ENCODE measurements at regions not wholly inside any gene's neighbourhood (a gene's known extent, or its start where the extent isn't known, plus 50 kb on each side); places are given as distances from the start of the nearest gene placed in this dataset.

GRCh38 chr6:143621876-143622605 is 55.7 kb upstream of the PHACTR2 start:
- DNase-seq (ENCODE audit: low spot score) = peak; percentile 53

GRCh38 chr6:143621159-143621873 is 56.4 kb upstream of the PHACTR2 start:
- DNase-seq (ENCODE audit: low spot score) = no peak

GRCh38 chr6:143620447-143620846 is 57.3 kb upstream of the PHACTR2 start:
- no peak for DNase-seq (ENCODE audit: low spot score)

- DNase-seq (ENCODE audit: low spot score) = no peak
Measured at GRCh38 chr6:143619824-143620401, 57.9 kb upstream of the PHACTR2 start.

- no peak for DNase-seq (ENCODE audit: low spot score)
Measured at GRCh38 chr6:143616741-143617140, 61.0 kb upstream of the PHACTR2 start.

- no peak for DNase-seq (ENCODE audit: low spot score)
Measured at GRCh38 chr6:143615785-143616184, 62.0 kb upstream of the PHACTR2 start.

- DNase-seq (ENCODE audit: low spot score) = no peak
Measured at GRCh38 chr6:143614235-143614634, 63.5 kb upstream of the PHACTR2 start.

- DNase-seq (ENCODE audit: low spot score) = no peak
Measured at GRCh38 chr6:143613749-143614148, 64.0 kb upstream of the PHACTR2 start.

- DNase-seq (ENCODE audit: low spot score) = no peak
Measured at GRCh38 chr6:143612186-143612585, 65.6 kb upstream of the PHACTR2 start.

GRCh38 chr6:143611580-143611979 is 66.2 kb upstream of the PHACTR2 start:
- no peak for DNase-seq (ENCODE audit: low spot score)

GRCh38 chr6:143609972-143610371 is 67.8 kb upstream of the PHACTR2 start:
- DNase-seq (ENCODE audit: low spot score) = no peak

GRCh38 chr6:143609501-143609900 is 68.3 kb upstream of the PHACTR2 start:
- DNase-seq (ENCODE audit: low spot score) = no peak

GRCh38 chr6:143608906-143609305 is 68.9 kb upstream of the PHACTR2 start:
- no peak for DNase-seq (ENCODE audit: low spot score)

GRCh38 chr6:143607974-143608373 is 69.8 kb upstream of the PHACTR2 start:
- DNase-seq (ENCODE audit: low spot score) = no peak

- DNase-seq (ENCODE audit: low spot score) = no peak
Measured at GRCh38 chr6:143607168-143607567, 70.6 kb upstream of the PHACTR2 start.

GRCh38 chr6:143605906-143606521 is 71.8 kb upstream of the PHACTR2 start:
- DNase-seq (ENCODE audit: low spot score) = no peak

- DNase-seq (ENCODE audit: low spot score) = no peak
Measured at GRCh38 chr6:143603455-143603854, 74.3 kb upstream of the PHACTR2 start.

GRCh38 chr6:143601504-143601903 is 76.3 kb upstream of the PHACTR2 start:
- DNase-seq (ENCODE audit: low spot score) = no peak

- DNase-seq (ENCODE audit: low spot score) = no peak
Measured at GRCh38 chr6:143600821-143601220, 76.9 kb upstream of the PHACTR2 start.

- no peak for DNase-seq (ENCODE audit: low spot score)
Measured at GRCh38 chr6:143598466-143599080, 79.2 kb upstream of the PHACTR2 start.

GRCh38 chr6:143596866-143597265 is 80.9 kb upstream of the PHACTR2 start:
- DNase-seq (ENCODE audit: low spot score) = no peak

GRCh38 chr6:143595251-143596036 is 82.3 kb upstream of the PHACTR2 start:
- DNase-seq (ENCODE audit: low spot score) = peak; percentile 17

Measured in kidney tubule cell (primary cell).